Neuronal stem cell (in vitro differentiated cells): ENCODE measurements at regions not wholly inside any gene's neighbourhood (a gene's known extent, or its start where the extent isn't known, plus 50 kb on each side); places are given as distances from the start of the nearest gene placed in this dataset.

Experiments
- DNase-seq: peaks from one replicate; pipeline ENCODE4 v3.0.0-alpha.2; 2013; ENCODE audit warnings: low spot score
- H2AFZ ChIP-seq: one replicate; pipeline ENCODE4 v1.6.1; 2013; ENCODE audit warnings: mild to moderate bottlenecking, low read length, inconsistent platforms
- H2AK5ac ChIP-seq: 2 replicates; pipeline ENCODE4 v1.6.1; 2013; ENCODE audit warnings: low read depth, mild to moderate bottlenecking, inconsistent platforms, low read length, moderate library complexity, mixed read lengths
- H2BK120ac ChIP-seq: 2 replicates; pipeline ENCODE4 v1.6.1; 2013; ENCODE audit warnings: low read depth, mild to moderate bottlenecking, inconsistent platforms, low read length, moderate library complexity, mixed read lengths
- H2BK12ac ChIP-seq: one replicate; pipeline ENCODE4 v1.6.1; 2013; ENCODE audit warnings: low read length, inconsistent platforms
- H2BK15ac ChIP-seq: 2 replicates; pipeline ENCODE4 v1.6.1; 2013; ENCODE audit warnings: mild to moderate bottlenecking, low read length, inconsistent platforms, mixed read lengths
- H2BK5ac ChIP-seq: one replicate; pipeline ENCODE4 v1.6.1; 2013; ENCODE audit warnings: inconsistent platforms, mild to moderate bottlenecking, low read length, moderate library complexity
- H3K14ac ChIP-seq: one replicate; pipeline ENCODE4 v1.6.1; 2013; ENCODE audit warnings: low read length, inconsistent platforms
- H3K18ac ChIP-seq: 2 replicates; pipeline ENCODE4 v1.6.1; 2013; ENCODE audit warnings: low read length, inconsistent platforms
- H3K23ac ChIP-seq: 2 replicates; pipeline ENCODE4 v1.6.1; 2013; ENCODE audit warnings: low read depth, mild to moderate bottlenecking, mixed read lengths, low read length, inconsistent platforms; ENCODE audit not compliant: poor library complexity
- H3K27ac ChIP-seq: replicated peaks from 3 replicates; pipeline ENCODE4 v1.5.1; 2013; ENCODE audit warnings: low read length, inconsistent platforms
- H3K27me3 ChIP-seq, 3 experiments: 2 replicates each; pipeline ENCODE4 v1.6.1; 2013; ENCODE audit warnings: low read length in 3 of 3, mild to moderate bottlenecking in 2 of 3, inconsistent platforms in 1 of 3, low read depth in 1 of 3, mixed read lengths in 1 of 3, moderate library complexity in 1 of 3; ENCODE audit not compliant: control insufficient read depth in 3 of 3, insufficient read depth in 3 of 3
- H3K36me3 ChIP-seq, 2 donors: replicated peaks in 1 of 2; 2 replicates each; pipeline ENCODE4 v1.6.1; 2013; ENCODE audit warnings: low read length in 2 of 2; ENCODE audit not compliant: control insufficient read depth in 2 of 2, insufficient read depth in 2 of 2
- H3K4ac ChIP-seq: 2 replicates; pipeline ENCODE4 v1.6.1; 2013; ENCODE audit warnings: inconsistent platforms, mild to moderate bottlenecking, low read length, moderate library complexity
- H3K4me1 ChIP-seq, 2 donors: 1 replicate in 1 of 2; 2 replicates in 1 of 2; pipeline ENCODE4 v1.6.1; 2013; ENCODE audit warnings: low read length in 2 of 2, low read depth in 1 of 2; ENCODE audit not compliant: control insufficient read depth in 2 of 2, insufficient read depth in 1 of 2
- H3K4me2 ChIP-seq: one replicate; pipeline ENCODE4 v1.6.1; 2013; ENCODE audit warnings: mild to moderate bottlenecking, low read length, inconsistent platforms; ENCODE audit not compliant: insufficient read depth, poor library complexity, severe bottlenecking
- H3K4me3 ChIP-seq, 2 donors: 2 replicates each; pipeline ENCODE4 v1.5.1; 2013; ENCODE audit warnings: low read length in 2 of 2, mild to moderate bottlenecking in 2 of 2, inconsistent platforms in 1 of 2, moderate library complexity in 1 of 2
- H3K79me1 ChIP-seq: one replicate; pipeline ENCODE4 v1.6.1; 2013; ENCODE audit warnings: low read depth, mild to moderate bottlenecking, inconsistent platforms, low read length, moderate library complexity
- H3K9ac ChIP-seq: one replicate; pipeline ENCODE4 v1.6.1; 2013; ENCODE audit warnings: mild to moderate bottlenecking, low read depth, low read length, inconsistent platforms; ENCODE audit not compliant: poor library complexity
- H3K9me3 ChIP-seq, 2 donors: replicated peaks in 1 of 2; 2 replicates each; pipeline versions ENCODE3 to v1.6.1; 2013; ENCODE audit warnings: low read length in 2 of 2, mild to moderate bottlenecking in 2 of 2, inconsistent platforms in 1 of 2, low read depth in 1 of 2, mixed read lengths in 1 of 2, moderate library complexity in 1 of 2; ENCODE audit not compliant: control insufficient read depth in 2 of 2, insufficient read depth in 1 of 2
- H4K8ac ChIP-seq: one replicate; pipeline ENCODE4 v1.6.1; 2013; ENCODE audit warnings: low read depth, mild to moderate bottlenecking, inconsistent platforms, low read length, moderate library complexity
- H4K91ac ChIP-seq: one replicate; pipeline ENCODE4 v1.6.1; 2013; ENCODE audit warnings: low read length, low read depth, mild to moderate bottlenecking, inconsistent platforms; ENCODE audit not compliant: poor library complexity
- WGBS, 2 donors: extraction: QIAGEN DNeasy Blood & Tissue Kit; methylation state at CpG; one replicate each; pipeline ENCODE4 v1.1.7; 2013; ENCODE audit warnings: missing lambda C conversion rate in 2 of 2, mixed read lengths in 1 of 2; ENCODE audit not compliant: insufficient read length in 2 of 2, insufficient replicate concordance in 1 of 2; ENCODE audit errors: extremely low coverage in 2 of 2; 5-methylcytosine and 5-hydroxymethylcytosine counted together

DNA sequence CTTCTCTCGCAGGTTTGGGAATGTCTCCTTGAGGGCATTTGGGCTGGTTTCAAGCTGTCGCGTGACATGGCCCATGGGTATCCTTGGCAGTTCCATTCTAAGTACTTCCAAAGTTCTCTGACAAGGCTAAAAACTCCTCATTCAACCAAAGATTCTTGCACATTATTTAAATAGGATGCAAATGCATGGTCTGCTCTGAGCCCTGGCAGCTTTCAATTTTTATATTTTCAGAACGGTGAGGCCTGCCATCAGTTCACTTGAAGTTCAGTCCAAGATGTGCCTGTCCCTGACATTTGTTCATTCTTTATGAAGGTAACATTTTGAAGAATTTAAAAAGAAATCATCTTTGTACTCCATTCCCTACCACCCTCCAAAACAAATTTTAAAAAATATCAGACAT is 160.0 kb downstream of the KCNA5 start:
- peaks cover 0 to 15% of the 10 kb centered on the region in 2 donors for H3K4me1 ChIP-seq
- H3K27ac ChIP-seq = peak overlapping the region; percentile 19
- no peak overlapping the region for H3K4me3 ChIP-seq

DNA sequence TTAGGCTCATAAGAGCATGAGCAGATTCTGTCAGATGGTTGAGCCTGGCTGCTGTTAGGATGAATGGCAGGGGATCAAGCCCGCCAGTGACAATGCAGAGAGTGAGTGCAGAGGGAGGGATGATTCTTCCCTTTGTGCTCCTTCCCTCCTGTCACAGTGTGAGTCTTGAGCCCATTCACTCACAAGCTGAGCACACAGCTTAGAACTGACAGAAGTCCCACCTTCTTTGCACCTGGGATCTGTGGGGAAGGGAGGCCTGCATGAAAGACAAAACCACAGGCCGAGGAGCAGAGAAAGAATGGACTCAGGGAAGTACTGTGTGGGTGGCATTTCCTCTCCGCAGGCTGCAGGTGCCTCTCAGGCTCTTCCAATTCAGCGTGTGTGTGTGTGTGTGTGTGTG is 160.6 kb downstream of the KCNA5 start:
- Histone ChIP-seq H4K91ac (no peak overlapping the region), H3K9ac (no peak overlapping the region), H3K9me3 (no peaks in the 10 kb centered on the region), H3K4ac (no peak overlapping the region), H4K8ac (no peak overlapping the region), H2AFZ (no peak overlapping the region), H3K79me1 (no peaks in the 10 kb centered on the region), H3K27me3 (no peaks in the 10 kb centered on the region), H3K4me1 (peaks cover 0 to 15% of the 10 kb centered on the region in 2 donors), H2AK5ac (no peak overlapping the region), H3K36me3 (no peaks in the 10 kb centered on the region), H3K14ac (no peak overlapping the region), H3K27ac (peak overlapping the region; percentile 9), H3K4me3 (no peak overlapping the region), H3K4me2 (no peak overlapping the region), H2BK120ac (no peak overlapping the region), H2BK15ac (no peak overlapping the region), H3K23ac (no peak overlapping the region), H2BK5ac (no peak overlapping the region), H2BK12ac (no peak overlapping the region), H3K18ac (no peak overlapping the region)
- DNase-seq = peak; percentile 71
- no CpG with 5 or more reads among the region's 4 CpGs for WGBS, 2 donors

More for the DNA sequence above, 160.0 kb downstream of the KCNA5 start:
- no peak overlapping the region for H3K18ac ChIP-seq
- no peak overlapping the region for H4K91ac ChIP-seq
- no CpG with 5 or more reads among the region's 4 CpGs for WGBS, 2 donors
- H3K36me3 ChIP-seq = no peaks in the 10 kb centered on the region
- DNase-seq = no peak
- H3K4me2 ChIP-seq = no peak overlapping the region
- no peak overlapping the region for H2AFZ ChIP-seq
- no peak overlapping the region for H4K8ac ChIP-seq
- H3K9ac ChIP-seq = no peak overlapping the region
- no peak overlapping the region for H3K23ac ChIP-seq
- H3K14ac ChIP-seq = no peak overlapping the region
- H2BK5ac ChIP-seq = no peak overlapping the region
- H3K27me3 ChIP-seq = no peaks in the 10 kb centered on the region
- H2BK15ac ChIP-seq = no peak overlapping the region
- no peaks in the 10 kb centered on the region for H3K79me1 ChIP-seq
- H3K4ac ChIP-seq = no peak overlapping the region
- H2BK12ac ChIP-seq = no peak overlapping the region
- no peak overlapping the region for H2AK5ac ChIP-seq
- no peaks in the 10 kb centered on the region for H3K9me3 ChIP-seq
- no peak overlapping the region for H2BK120ac ChIP-seq

DNA sequence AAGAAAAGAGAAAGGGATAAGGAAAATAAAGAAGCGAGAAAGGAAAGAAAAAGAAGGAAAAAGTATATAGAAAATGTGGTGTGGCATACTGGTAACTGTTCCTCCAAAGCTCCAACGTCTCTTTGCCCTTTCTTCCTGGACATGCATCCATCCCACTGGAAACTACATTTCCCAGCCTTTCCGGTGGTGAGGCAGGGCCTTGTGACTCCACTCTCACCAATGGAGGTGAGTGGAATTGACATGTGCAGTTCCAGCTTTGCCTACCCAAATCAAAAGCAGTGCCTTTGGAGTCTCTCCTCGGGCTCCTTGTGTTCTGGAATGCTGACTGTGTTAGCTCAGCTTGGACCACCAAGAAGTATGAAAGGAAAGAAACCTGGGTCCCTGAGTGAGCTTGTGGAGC is 161.2 kb downstream of the KCNA5 start:
- Histone ChIP-seq H3K18ac (no peak overlapping the region), H3K36me3 (no peaks in the 10 kb centered on the region), H2BK15ac (no peak overlapping the region), H3K27ac (no peak overlapping the region), H2AK5ac (no peak overlapping the region), H4K91ac (no peak overlapping the region), H2BK5ac (no peak overlapping the region), H4K8ac (no peak overlapping the region), H3K4me2 (no peak overlapping the region), H3K23ac (no peak overlapping the region), H3K9me3 (no peaks in the 10 kb centered on the region), H3K9ac (no peak overlapping the region), H3K4ac (no peak overlapping the region), H3K4me1 (peaks cover 0 to 15% of the 10 kb centered on the region in 2 donors), H3K14ac (no peak overlapping the region), H3K27me3 (no peaks in the 10 kb centered on the region), H2AFZ (no peak overlapping the region), H3K4me3 (no peak overlapping the region), H2BK12ac (no peak overlapping the region), H3K79me1 (no peaks in the 10 kb centered on the region), H2BK120ac (no peak overlapping the region)
- WGBS, 2 donors = 100% methylated on average over 1 of the region's 4 CpGs
- DNase-seq = no peak

DNA sequence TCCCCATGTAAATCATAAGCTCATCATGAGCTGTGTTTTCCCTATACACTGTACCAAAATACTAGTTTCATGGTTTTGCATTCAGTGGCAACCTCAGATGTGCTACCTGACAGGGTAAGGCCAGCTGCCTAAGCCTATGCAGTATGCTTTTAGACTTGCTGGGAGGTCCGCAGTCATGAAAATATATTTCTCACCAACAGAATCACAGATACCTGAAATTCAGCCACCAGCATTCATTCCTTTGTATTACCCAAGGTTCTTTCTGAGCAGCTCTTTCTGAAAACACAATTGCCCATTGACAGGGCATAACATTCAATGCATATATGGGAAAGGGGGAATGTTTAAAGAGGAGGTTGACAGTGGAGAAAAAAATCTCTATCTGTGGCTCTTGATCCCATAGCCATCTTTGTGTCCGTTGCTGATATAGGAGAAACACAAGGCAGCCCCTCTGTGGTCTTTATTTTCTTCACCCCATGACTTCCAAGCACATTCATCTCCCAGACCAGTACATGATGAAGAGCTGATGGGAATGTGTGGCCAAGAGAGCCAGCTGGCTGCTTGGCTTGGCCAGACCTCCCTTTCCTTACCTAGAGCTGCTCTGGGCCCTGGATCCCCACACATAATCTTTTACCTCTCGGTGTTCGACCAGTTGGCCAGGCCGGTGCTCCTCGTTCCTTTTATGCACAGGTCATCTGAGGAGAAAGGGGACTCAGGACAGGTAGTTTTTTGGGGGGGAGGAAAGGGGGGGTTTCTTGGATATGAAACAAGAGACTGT is 162.9 kb downstream of the KCNA5 start:
- Histone ChIP-seq H2BK5ac (no peak overlapping the region), H3K79me1 (no peaks in the 10 kb centered on the region), H3K23ac (no peak overlapping the region), H4K91ac (no peak overlapping the region), H3K27ac (no peak overlapping the region), H3K4ac (no peak overlapping the region), H3K36me3 (no peaks in the 10 kb centered on the region), H3K4me2 (no peak overlapping the region), H3K14ac (no peak overlapping the region), H4K8ac (no peak overlapping the region), H3K4me1 (peaks cover 0 to 11% of the 10 kb centered on the region in 2 donors), H2BK12ac (no peak overlapping the region), H2AFZ (no peak overlapping the region), H2BK120ac (no peak overlapping the region), H3K9ac (no peak overlapping the region), H3K9me3 (no peaks in the 10 kb centered on the region), H2AK5ac (no peak overlapping the region), H3K27me3 (peaks cover 0 to 2% (median 0%) of the 10 kb centered on the region in 3 experiments), H3K18ac (no peak overlapping the region), H3K4me3 (peak overlapping the region in 1 of 2 donors; percentile 27), H2BK15ac (no peak overlapping the region)
- WGBS, 2 donors = no CpG with 5 or more reads among the region's 6 CpGs
- no peak for DNase-seq
